Activated T-cell treated with anti-CD3 and anti-CD28 coated beads, Interleukin-2, amount 50 U/mL, for 72 hours (primary cell): ENCODE measurements at regions not wholly inside any gene's neighbourhood (a gene's known extent, or its start where the extent isn't known, plus 50 kb on each side); places are given as distances from the start of the nearest gene placed in this dataset.

Experiments
- ATAC-seq, 2 donors: fragments of 150-1000 bp; cut with Tn5 transposase; replicated peaks in 1 of 2; 2 replicates each; pipeline ENCODE4 v1.10.0; 2021; ENCODE audit warnings: moderate library complexity in 2 of 2, mild to moderate bottlenecking in 1 of 2
- DNase-seq, 2 donors: peaks; one replicate each; pipeline ENCODE4 v3.0.0; 2021 to 2022; ENCODE audit warnings: mixed read lengths in 1 of 2
- H3K27ac Mint-ChIP-seq: one replicate; pipeline ENCODE4 v1.8.0; 2022; ENCODE audit warnings: mild to moderate bottlenecking, moderate library complexity, mixed read lengths
- H3K27me3 Mint-ChIP-seq: one replicate; pipeline ENCODE4 v1.8.0; 2022; ENCODE audit warnings: low read depth, mixed read lengths
- H3K36me3 Mint-ChIP-seq, 2 donors: one replicate each; pipeline ENCODE4 v1.8.0; 2022; ENCODE audit warnings: mixed read lengths in 2 of 2, mild to moderate bottlenecking in 1 of 2; ENCODE audit not compliant: insufficient read depth in 2 of 2
- H3K4me1 Mint-ChIP-seq: one replicate; pipeline ENCODE4 v1.8.0; 2022; ENCODE audit warnings: low read depth, mixed read lengths
- H3K4me3 Mint-ChIP-seq, 2 donors: one replicate each; pipeline ENCODE4 v1.8.0; 2022; ENCODE audit warnings: mild to moderate bottlenecking in 2 of 2, mixed read lengths in 2 of 2, moderate library complexity in 2 of 2
- H3K9me3 Mint-ChIP-seq, 2 donors: one replicate each; pipeline ENCODE4 v1.8.0; 2022; ENCODE audit warnings: mixed read lengths in 2 of 2

DNA sequence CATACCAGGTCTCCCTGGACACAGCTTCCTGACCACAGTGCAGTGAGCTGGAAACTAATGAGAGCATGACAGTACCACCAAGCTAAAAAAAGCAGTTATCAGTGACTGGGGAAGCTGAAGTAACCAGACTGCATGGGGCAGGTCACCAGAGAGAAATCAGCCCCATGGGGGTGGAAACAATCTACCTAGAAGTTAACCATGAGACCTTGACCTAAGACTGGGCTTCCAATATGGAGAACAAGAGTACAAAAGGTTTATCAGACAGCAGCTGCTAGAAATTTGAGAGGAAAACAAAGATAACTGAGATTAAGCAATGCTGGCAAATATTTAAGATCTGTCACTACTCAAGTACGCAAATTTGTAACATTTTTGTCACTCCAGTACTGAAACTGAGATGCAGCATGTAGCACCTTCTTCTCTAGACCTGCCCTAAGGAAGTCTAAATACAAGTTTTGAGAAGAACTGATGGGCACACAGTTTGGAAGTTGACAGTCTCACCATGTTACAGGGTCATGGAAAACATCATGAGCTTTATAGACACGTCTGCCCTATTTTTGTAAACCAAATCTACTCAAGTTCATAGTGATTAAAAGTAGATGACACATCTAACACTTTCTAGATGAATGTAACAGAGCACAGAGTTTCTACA lies 2641.8 kb upstream of the PCDH20 start:
- Mint-ChIP-seq H3K36me3 (no peaks in the 10 kb centered on the region), H3K27ac (no peak overlapping the region), H3K9me3 (peaks cover 7 to 10% of the 10 kb centered on the region in 2 donors), H3K4me1 (no peaks in the 10 kb centered on the region), H3K4me3 (no peak overlapping the region), H3K27me3 (no peaks in the 10 kb centered on the region)
- ATAC-seq (no peak), DNase-seq (no peak)

DNA sequence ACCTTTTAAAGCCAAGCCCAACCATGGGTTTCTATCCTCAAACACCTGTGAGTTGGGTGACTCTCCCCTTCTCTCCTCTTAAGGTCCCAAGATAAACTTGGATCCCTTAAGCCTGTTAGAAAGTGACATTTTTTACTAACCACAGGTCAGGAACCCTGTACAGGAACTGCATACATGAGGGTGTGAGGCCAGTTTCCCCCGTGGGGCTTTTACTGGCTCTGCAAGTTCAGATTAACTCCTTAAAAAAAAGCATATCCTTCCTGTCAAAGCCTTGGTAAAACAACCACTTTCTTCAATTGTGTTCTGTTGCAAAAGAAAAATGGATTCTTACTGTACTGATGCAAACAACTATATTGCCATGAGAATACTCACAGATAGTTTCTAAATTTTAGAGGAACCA lies 2638.7 kb upstream of the PCDH20 start:
- ATAC-seq (no peak), DNase-seq (no peak)
- H3K4me3 Mint-ChIP-seq: no peak overlapping the region
- H3K27ac Mint-ChIP-seq: no peak overlapping the region
- H3K4me1 Mint-ChIP-seq: no peaks in the 10 kb centered on the region
- H3K27me3 Mint-ChIP-seq: no peaks in the 10 kb centered on the region
- no peaks in the 10 kb centered on the region for H3K36me3 Mint-ChIP-seq
- peaks cover 4 to 6% of the 10 kb centered on the region in 2 donors for H3K9me3 Mint-ChIP-seq

DNA sequence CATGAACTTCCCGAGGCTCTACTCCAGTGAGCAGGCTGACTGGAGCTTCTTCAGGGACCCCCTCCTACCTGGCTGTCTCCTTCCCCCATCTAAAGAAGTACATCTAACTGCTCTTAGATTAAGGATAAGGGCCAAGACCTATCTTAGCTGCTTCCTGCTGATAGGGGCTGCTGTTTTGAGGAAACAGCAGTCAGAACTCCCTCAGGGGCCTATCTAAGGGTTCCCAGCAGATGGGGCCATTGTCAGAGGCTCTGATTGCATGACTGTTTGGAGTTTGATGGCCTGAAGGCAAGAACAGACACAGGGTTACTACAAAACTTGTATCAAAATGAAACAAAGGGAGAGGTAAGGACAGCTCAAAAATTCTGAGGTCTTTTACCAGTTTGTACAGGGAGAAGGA lies 2636.9 kb upstream of the PCDH20 start:
- no peaks in the 10 kb centered on the region for H3K36me3 Mint-ChIP-seq
- peaks cover 2 to 3% of the 10 kb centered on the region in 2 donors for H3K9me3 Mint-ChIP-seq
- no peak for DNase-seq

DNA sequence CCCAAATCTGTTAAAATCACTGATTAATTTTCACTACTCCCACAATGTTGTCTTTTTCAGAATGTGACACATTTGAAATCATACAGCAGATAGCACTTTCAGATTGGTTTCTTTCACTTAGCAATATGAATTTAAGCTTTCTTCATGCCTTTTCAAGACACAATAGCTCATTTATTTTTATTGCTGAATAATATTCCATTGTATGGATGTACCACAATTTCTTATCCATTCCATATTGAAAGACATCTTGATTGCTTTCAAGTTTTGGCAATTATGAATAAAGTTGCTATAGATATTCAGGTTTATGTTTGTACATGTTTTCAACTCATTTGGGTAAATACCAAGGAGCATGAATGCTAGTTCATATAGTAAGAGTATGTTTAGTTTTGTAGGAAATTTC lies 2635.6 kb upstream of the PCDH20 start:
- ATAC-seq (no peak), DNase-seq (no peak)
- Mint-ChIP-seq H3K4me1 (no peaks in the 10 kb centered on the region), H3K4me3 (no peak overlapping the region), H3K9me3 (peaks cover under 1 to 2% of the 10 kb centered on the region in 2 donors), H3K27me3 (no peaks in the 10 kb centered on the region), H3K36me3 (no peaks in the 10 kb centered on the region), H3K27ac (no peak overlapping the region)

More for the DNA sequence above, 2636.9 kb upstream of the PCDH20 start:
- Mint-ChIP-seq H3K27ac (no peak overlapping the region), H3K4me3 (no peak overlapping the region), H3K4me1 (no peaks in the 10 kb centered on the region), H3K27me3 (no peaks in the 10 kb centered on the region)
- ATAC-seq: no peak

DNA sequence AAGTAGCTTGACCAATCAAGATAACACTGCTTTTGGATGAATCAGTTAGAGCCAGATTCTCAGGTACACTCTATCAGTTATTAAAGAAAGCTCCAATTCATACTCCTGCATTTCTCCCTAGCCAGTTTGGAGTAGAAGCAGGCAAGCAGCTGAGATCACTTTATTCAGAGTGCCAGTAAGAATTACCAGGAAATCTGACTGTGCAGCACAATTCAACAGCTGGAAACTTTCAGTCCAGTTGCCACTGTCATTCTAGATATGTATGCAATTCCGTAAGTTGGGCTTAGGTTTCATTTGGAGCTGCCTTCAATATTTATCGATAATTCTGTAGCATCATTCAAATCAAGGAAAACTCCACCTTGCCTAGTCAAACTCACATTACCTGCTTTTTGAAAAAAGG lies 2625.6 kb upstream of the PCDH20 start:
- ATAC-seq (no peak), DNase-seq (no peak)
- H3K27ac Mint-ChIP-seq: no peak overlapping the region
- no peaks in the 10 kb centered on the region for H3K27me3 Mint-ChIP-seq
- no peak overlapping the region for H3K4me3 Mint-ChIP-seq
- H3K9me3 Mint-ChIP-seq: no peaks in the 10 kb centered on the region
- H3K36me3 Mint-ChIP-seq: no peaks in the 10 kb centered on the region
- H3K4me1 Mint-ChIP-seq: no peaks in the 10 kb centered on the region

DNA sequence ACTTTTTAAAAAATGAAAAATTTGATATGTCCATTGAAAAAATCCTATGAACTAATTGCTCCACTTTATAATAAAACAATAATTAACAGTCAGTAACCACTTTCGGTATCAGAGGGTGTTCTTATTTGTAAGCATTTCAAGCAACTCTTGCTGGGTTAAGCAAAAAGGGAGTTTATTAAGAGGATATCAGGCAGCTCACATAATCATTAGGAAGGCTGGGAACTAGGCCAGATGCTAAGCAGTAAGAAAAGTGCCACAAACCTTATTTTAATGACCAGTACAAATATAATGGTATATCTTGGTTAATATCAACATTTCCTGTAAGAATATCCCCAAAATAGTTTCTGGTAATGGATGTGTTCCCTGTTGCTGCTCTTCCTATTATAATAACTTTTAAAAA lies 2618.3 kb upstream of the PCDH20 start:
- no peak overlapping the region for H3K4me3 Mint-ChIP-seq
- ATAC-seq (no peak), DNase-seq (no peak)
- H3K27me3 Mint-ChIP-seq: no peaks in the 10 kb centered on the region
- peaks cover 2 to 7% of the 10 kb centered on the region in 2 donors for H3K9me3 Mint-ChIP-seq
- H3K27ac Mint-ChIP-seq: no peak overlapping the region
- no peaks in the 10 kb centered on the region for H3K36me3 Mint-ChIP-seq
- no peaks in the 10 kb centered on the region for H3K4me1 Mint-ChIP-seq

DNA sequence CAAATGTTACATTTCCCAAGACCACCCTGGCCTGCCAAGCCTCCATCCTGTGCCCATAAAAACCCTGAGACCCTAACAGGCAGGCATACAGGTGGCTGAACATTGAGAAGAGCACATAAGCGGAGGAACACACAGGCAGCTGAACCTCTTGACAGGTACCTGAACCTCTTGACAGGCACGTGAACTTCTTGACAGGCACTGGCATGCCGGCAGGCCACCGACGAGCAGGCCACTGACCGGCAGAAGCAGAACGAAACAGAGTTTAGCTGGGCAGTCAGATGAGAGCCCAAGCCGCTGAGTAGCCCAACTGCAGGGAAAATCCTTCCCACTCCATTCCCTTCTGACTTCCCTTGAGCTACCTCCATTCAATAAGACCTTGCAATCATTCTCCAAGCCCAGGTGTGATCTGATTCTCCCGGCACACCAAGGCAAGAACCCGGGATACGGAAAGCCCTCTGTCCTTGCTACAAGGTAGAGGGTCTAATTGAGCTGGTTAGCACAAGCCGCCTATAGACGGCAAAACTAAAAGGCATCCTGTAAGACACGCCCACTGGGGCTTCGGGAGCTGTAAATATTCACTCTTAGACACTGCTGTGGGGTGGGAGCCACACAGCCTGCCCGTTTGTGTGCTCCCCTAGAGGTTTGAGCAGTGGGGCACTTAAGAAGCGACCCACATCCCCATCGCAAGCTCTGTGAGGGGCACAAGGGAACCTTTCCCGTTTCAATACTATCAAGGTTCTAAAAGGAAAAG lies 2613.9 kb upstream of the PCDH20 start:
- Mint-ChIP-seq H3K27me3 (no peaks in the 10 kb centered on the region), H3K27ac (no peak overlapping the region), H3K9me3 (peaks cover 5 to 12% of the 10 kb centered on the region in 2 donors), H3K4me3 (no peak overlapping the region), H3K4me1 (no peaks in the 10 kb centered on the region), H3K36me3 (no peaks in the 10 kb centered on the region)
- ATAC-seq (no peak), DNase-seq (no peak)

DNA sequence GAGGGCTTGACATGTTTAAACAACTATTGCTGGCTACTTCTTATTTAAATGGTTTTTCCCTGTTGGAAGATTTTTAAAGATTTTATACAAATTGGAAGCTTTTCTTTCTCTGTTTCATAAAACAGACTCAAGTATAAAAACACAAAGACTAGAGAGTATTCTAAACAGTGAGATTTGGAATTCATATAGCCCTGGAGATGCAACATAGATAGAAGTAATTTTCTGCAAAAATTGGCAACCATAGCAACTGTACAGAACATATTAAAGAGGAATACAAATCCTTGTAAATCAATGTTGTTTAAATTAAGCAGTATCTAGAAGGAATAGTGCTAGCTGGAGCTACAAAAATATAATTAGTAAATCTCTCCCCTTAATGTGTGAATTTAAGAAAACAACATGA lies 2612.9 kb upstream of the PCDH20 start:
- H3K27me3 Mint-ChIP-seq: no peaks in the 10 kb centered on the region
- no peaks in the 10 kb centered on the region for H3K4me1 Mint-ChIP-seq
- peaks cover 7 to 11% of the 10 kb centered on the region in 2 donors for H3K9me3 Mint-ChIP-seq
- H3K4me3 Mint-ChIP-seq: no peak overlapping the region
- ATAC-seq: no peak
- no peak for DNase-seq
- H3K36me3 Mint-ChIP-seq: no peaks in the 10 kb centered on the region
- H3K27ac Mint-ChIP-seq: no peak overlapping the region

DNA sequence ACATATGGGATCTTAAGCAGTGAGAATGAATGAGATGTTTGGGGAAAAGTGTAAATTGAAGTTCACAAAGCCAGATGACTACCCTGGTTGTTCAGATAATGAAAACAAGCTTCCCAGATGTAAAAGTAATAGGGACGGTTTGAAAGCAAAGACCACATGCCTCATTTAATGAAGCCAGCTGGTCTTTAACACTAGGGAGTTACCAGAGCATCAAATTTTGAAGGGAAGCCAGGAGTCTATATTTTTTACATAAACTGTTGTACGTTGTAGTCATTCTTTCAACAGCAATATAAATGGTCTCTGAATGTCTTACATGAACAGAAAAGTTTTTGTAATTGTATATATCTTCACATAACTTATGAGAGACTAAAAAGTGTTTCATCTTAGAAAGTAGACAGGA lies 2604.5 kb upstream of the PCDH20 start:
- Mint-ChIP-seq H3K9me3 (peaks cover 8 to 10% of the 10 kb centered on the region in 2 donors), H3K4me1 (no peaks in the 10 kb centered on the region), H3K4me3 (no peak overlapping the region), H3K36me3 (no peaks in the 10 kb centered on the region), H3K27ac (no peak overlapping the region), H3K27me3 (no peaks in the 10 kb centered on the region)
- ATAC-seq (no peak), DNase-seq (no peak)

DNA sequence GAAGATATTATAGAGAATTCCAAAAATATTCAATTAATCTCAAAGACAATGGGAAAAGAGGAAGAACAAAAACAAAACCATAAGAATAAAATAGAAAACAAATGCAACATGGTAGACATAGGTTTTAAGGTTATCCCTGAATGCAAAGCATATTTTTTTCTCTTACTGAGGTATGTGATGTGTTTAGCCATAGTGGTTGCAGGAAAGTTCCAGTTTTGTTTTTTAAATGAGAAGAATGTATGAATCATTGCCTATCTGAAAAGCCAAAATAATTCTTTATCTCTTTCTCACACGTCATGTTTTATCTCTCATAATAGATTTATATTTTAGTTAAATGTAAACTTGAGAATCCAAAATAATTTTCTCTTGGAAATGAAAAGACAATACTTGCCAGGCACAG lies 2591.7 kb upstream of the PCDH20 start:
- peaks cover 0 to 4% of the 10 kb centered on the region in 2 donors for H3K9me3 Mint-ChIP-seq
- H3K4me3 Mint-ChIP-seq: no peak overlapping the region
- H3K36me3 Mint-ChIP-seq: peaks cover 0 to 1% of the 10 kb centered on the region in 2 donors
- H3K27ac Mint-ChIP-seq: no peak overlapping the region
- DNase-seq (no peak), ATAC-seq (no peak)
- no peaks in the 10 kb centered on the region for H3K4me1 Mint-ChIP-seq
- H3K27me3 Mint-ChIP-seq: no peaks in the 10 kb centered on the region

DNA sequence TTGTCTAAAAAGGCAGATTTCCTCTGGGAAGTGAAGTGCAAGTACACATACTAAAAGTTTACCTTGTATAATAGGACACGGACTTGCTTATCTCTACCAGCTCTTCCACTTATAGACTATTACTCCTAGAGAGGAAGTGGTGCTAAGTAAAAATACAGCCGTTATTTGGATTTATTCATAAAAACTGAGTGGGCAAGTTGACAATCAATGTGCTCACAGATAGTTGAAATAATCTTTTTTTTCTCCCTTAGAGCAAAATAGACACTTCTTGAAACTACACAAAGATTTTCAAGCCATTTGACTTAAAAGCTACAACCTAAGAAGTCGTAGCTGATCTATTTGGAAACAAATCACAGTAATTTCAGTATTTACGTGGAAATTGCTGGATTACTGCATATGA lies 2584.7 kb upstream of the PCDH20 start:
- Mint-ChIP-seq H3K27ac (no peak overlapping the region), H3K27me3 (no peaks in the 10 kb centered on the region), H3K4me1 (no peaks in the 10 kb centered on the region), H3K4me3 (no peak overlapping the region), H3K9me3 (peaks cover 2 to 11% of the 10 kb centered on the region in 2 donors), H3K36me3 (peaks cover 0 to 1% of the 10 kb centered on the region in 2 donors)
- ATAC-seq (no peak), DNase-seq (no peak)

DNA sequence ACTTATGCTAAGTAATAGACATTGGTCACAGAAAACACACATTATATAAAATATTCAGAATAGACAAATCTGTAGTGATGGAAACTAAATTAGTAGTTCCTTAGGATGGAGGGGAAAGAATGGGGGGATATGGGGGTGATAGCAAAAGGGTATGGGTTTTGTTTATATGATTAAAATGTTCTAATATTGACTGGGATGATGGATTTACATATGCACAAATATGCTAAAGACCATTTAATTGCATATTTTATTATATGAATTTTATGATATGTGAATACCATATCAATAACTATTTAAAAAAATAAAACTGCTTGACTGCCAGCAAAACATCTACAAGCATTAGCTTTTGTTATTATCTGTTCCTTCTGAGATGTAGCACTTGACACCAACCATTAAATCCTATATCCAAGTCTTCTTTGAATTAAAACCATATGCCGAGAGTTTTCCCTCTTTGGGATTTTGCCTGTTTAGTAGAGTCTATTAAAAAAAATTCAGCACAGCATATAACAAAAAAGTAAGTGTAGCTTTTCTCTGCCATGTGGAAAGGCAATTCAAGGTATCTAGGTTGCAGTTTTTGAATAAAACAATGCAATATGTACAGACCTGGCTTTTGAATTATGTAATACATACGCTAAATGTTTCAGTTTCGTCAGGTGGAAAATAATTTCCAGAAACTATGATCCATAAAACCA lies 2584.1 kb upstream of the PCDH20 start:
- H3K36me3 Mint-ChIP-seq: peaks cover 0 to 1% of the 10 kb centered on the region in 2 donors
- ATAC-seq (no peak), DNase-seq (no peak)
- no peaks in the 10 kb centered on the region for H3K27me3 Mint-ChIP-seq
- peaks cover 2 to 10% of the 10 kb centered on the region in 2 donors for H3K9me3 Mint-ChIP-seq
- no peak overlapping the region for H3K4me3 Mint-ChIP-seq
- H3K27ac Mint-ChIP-seq: no peak overlapping the region
- no peaks in the 10 kb centered on the region for H3K4me1 Mint-ChIP-seq

DNA sequence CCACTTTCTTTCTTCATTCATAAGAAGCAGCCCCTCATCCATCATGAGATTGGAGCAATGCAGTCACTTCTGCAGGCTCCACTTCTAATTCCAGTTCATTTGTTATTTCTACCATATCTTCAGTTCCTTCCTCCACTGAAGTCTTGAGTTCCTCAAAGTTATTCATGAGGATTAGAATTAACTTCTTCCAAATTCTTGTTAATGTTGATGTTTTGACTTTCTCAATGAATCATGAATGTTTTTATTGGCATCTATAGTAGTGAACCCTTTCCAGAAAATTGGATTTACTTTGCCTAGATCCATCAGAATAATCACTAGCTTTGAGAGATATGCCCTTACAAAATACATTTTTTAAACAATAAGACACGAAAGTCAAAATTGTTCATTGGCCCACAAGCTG lies 2567.7 kb upstream of the PCDH20 start:
- ATAC-seq (no peak), DNase-seq (no peak)
- Mint-ChIP-seq H3K36me3 (no peaks in the 10 kb centered on the region), H3K27me3 (no peaks in the 10 kb centered on the region), H3K9me3 (peaks cover 10 to 11% of the 10 kb centered on the region in 2 donors), H3K4me1 (no peaks in the 10 kb centered on the region), H3K27ac (no peak overlapping the region), H3K4me3 (no peak overlapping the region)
